ENCODE measurements at regions not wholly inside any gene's neighbourhood (a gene's known extent, or its start where the extent isn't known, plus 50 kb on each side); places are given as distances from the start of the nearest gene placed in this dataset.

GRCh38 chr2:228927028-228928010 lies 343.8 kb downstream of the PID1 start:
- H3K4me1 ChIP-seq: no peaks in the 10 kb centered on the region
- intact Hi-C loops (cut with DNase I; ENCODE audit: low total_unique reads) (no loop called here), in situ Hi-C loops (cut with MboI; ENCODE audit: low sequenced_read_pairs in 4 of 4) (no loop called here)
- H3K27ac ChIP-seq: no peak overlapping the region
- TF ChIP-seq POLR2A (IDR thresholded peaks at IDR 0.05) (no peak), CTCF (IDR thresholded peaks at IDR 0.05 in 4 of 5, conservative IDR thresholded peaks at IDR 0.05 in 1 of 5) (no peak)
- DNase-seq (no peak), ATAC-seq (no peak)
- H3K9me3 ChIP-seq: no peaks in the 10 kb centered on the region
- no peak overlapping the region for H3K4me3 ChIP-seq
- H3K27me3 ChIP-seq: no peaks in the 10 kb centered on the region
- no peaks in the 10 kb centered on the region for H3K36me3 ChIP-seq

- ATAC-seq: no peak
- no peak overlapping the region for H3K4me3 ChIP-seq
- H3K27ac ChIP-seq: no peak overlapping the region
- DNase-seq: no peak
- H3K36me3 ChIP-seq: no peaks in the 10 kb centered on the region
- H3K4me1 ChIP-seq: no peaks in the 10 kb centered on the region
- intact Hi-C loops (cut with DNase I; ENCODE audit: low total_unique reads) (no loop called here), in situ Hi-C loops (cut with MboI; ENCODE audit: low sequenced_read_pairs in 4 of 4) (no loop called here)
- H3K27me3 ChIP-seq: no peaks in the 10 kb centered on the region
- TF ChIP-seq CTCF (IDR thresholded peaks at IDR 0.05 in 4 of 5, conservative IDR thresholded peaks at IDR 0.05 in 1 of 5): no peak
- TF ChIP-seq POLR2A (IDR thresholded peaks at IDR 0.05): no peak
- no peaks in the 10 kb centered on the region for H3K9me3 ChIP-seq
These were observed 351.3 kb downstream of the PID1 start for GRCh38 chr2:228919808-228920207.

DNA sequence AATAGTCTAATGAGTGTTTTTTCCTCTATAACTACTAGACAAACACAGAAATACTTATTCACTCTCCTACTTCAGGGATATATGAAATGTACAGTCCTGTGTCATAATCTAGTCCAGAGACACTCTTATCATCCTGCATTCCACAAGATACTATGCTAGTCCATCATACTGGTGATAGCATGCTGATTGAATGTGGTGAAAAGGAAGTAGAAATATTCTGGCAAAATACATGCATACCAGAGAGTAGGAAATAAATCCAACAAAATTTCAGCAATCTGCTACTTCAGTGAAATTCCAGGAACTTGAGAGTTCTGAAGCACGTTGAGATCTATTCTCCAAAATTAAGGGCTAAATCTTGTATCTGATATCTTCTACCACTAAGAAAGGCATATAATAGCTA lies 353.9 kb downstream of the PID1 start:
- intact Hi-C loops (cut with DNase I; ENCODE audit: low total_unique reads): no loop called here
- ATAC-seq: no peak
- Histone ChIP-seq H3K4me3 (no peak overlapping the region), H3K27me3 (no peaks in the 10 kb centered on the region), H3K27ac (no peak overlapping the region), H3K9me3 (no peaks in the 10 kb centered on the region), H3K4me1 (no peaks in the 10 kb centered on the region), H3K36me3 (no peaks in the 10 kb centered on the region)
- TF ChIP-seq POLR2A (IDR thresholded peaks at IDR 0.05) (no peak), CTCF (IDR thresholded peaks at IDR 0.05 in 4 of 5, conservative IDR thresholded peaks at IDR 0.05 in 1 of 5) (no peak)
- in situ Hi-C loops (cut with MboI; ENCODE audit: low sequenced_read_pairs in 4 of 4): no loop called here
- no peak for DNase-seq

GRCh38 chr2:228916416-228917090 lies 354.5 kb downstream of the PID1 start:
- no peak for DNase-seq
- TF ChIP-seq POLR2A (IDR thresholded peaks at IDR 0.05) (no peak), CTCF (IDR thresholded peaks at IDR 0.05 in 4 of 5, conservative IDR thresholded peaks at IDR 0.05 in 1 of 5) (no peak)
- Histone ChIP-seq H3K4me3 (no peak overlapping the region), H3K36me3 (no peaks in the 10 kb centered on the region), H3K27me3 (no peaks in the 10 kb centered on the region), H3K9me3 (no peaks in the 10 kb centered on the region), H3K27ac (no peak overlapping the region), H3K4me1 (no peaks in the 10 kb centered on the region)
- intact Hi-C loops (cut with DNase I; ENCODE audit: low total_unique reads): no loop called here
- in situ Hi-C loops (cut with MboI; ENCODE audit: low sequenced_read_pairs in 4 of 4): no loop called here
- ATAC-seq: no peak
